ENCODE measurements at regions not wholly inside any gene's neighbourhood (a gene's known extent, or its start where the extent isn't known, plus 50 kb on each side); places are given as distances from the start of the nearest gene placed in this dataset.
"Not testable (repeated sequence)": the region's sequence is repeated elsewhere in the genome, so short reads cannot be mapped to it uniquely, and the experiment has no call there.

DNA sequence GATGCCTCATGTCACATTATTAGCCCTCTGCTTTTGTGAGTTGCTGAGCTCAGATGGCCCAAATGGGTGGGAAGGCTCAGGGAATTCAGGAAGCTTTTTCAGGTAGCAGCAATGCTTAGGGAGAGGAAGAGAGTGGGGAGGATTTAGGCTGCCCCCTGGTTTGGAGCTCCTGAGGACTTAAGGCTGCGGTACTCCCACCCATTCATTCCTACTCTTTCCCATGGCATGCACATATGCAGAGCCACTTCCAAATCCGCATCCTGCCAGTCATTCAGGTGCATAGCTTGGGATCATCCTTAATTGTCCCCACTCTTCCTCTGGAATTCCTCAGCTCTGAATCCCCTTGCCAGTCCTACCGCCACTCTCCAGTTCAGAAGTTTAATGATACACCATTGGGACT lies 343.1 kb upstream of the FRG2C start:
- ChIA-PET CTCF (no interaction called here), RAD21 (ENCODE audit: unreplicated experiment) (no interaction called here), SMC1A (ENCODE audit: uncharacterized antibody, unreplicated experiment) (no interaction called here), POLR2A (no interaction called here)
- no peaks in the 10 kb centered on the region for H4K20me1 ChIP-seq (ENCODE audit: control insufficient read depth, insufficient read depth)
- no peak overlapping the region for H2AFZ ChIP-seq (ENCODE audit: control insufficient read depth, low read depth, low read length)
- no peak overlapping the region for H3K27ac ChIP-seq (ENCODE audit: control insufficient read depth, insufficient read depth)
- no peak overlapping the region for H3K4me2 ChIP-seq (ENCODE audit: control insufficient read depth, insufficient read depth)
- ATAC-seq (no peak), DNase-seq (ENCODE audit: low read depth, low spot score) (no peak), FAIRE-seq (no peak)
- intact Hi-C loops (cut with micrococcal nuclease; ENCODE audit: unreplicated experiment) = no loop called here
- H3K4me1 ChIP-seq (ENCODE audit: control insufficient read depth, insufficient read depth, low read length) = no peaks in the 10 kb centered on the region
- WGBS (ENCODE audit: insufficient coverage, insufficient replicate concordance, low lambda C conversion rate, missing lambda C conversion rate) = 56% methylated on average over 3 of the region's 3 CpGs
- H3K9me3 ChIP-seq (replicated peaks; ENCODE audit: control insufficient read depth, insufficient read depth, low read length) = no peaks in the 10 kb centered on the region
- no peaks in the 10 kb centered on the region for H3K27me3 ChIP-seq (replicated peaks in 1 of 2; ENCODE audit: control insufficient read depth in 2 of 2, insufficient read depth in 2 of 2, low read length in 1 of 2)
- BruUV-seq (replicated peaks) = no TSS peak
- in situ Hi-C loops (cut with MboI) = no loop called here
- no peak overlapping the region for H3K9ac ChIP-seq (ENCODE audit: control insufficient read depth, insufficient read depth, low read length)
- no peaks in the 10 kb centered on the region for H3K79me2 ChIP-seq (ENCODE audit: control insufficient read depth, insufficient read depth, low read length)
- H3K36me3 ChIP-seq (ENCODE audit: control insufficient read depth in 2 of 2, insufficient read depth in 2 of 2, low read length in 1 of 2) = no peaks in the 10 kb centered on the region
- TF ChIP-seq YY1 (IDR thresholded peaks at IDR 0.05; ENCODE audit: low read depth, low read length) (no peak), RUNX3 (IDR thresholded peaks at IDR 0.05; ENCODE audit: low read length) (no peak), MAX (IDR thresholded peaks at IDR 0.05; ENCODE audit: low read depth, low read length) (no peak), MEF2A (IDR thresholded peaks at IDR 0.05; ENCODE audit: insufficient read depth, low read depth, low read length) (no peak), RFX5 (IDR thresholded peaks at IDR 0.05; ENCODE audit: low read depth, low read length) (no peak), SMAD5 (IDR thresholded peaks at IDR 0.05; ENCODE audit: low read depth) (no peak), JUNB (IDR thresholded peaks at IDR 0.05) (no peak), HDAC6 (IDR thresholded peaks at IDR 0.05; ENCODE audit: unreplicated experiment) (no peak), NFXL1 (IDR thresholded peaks at IDR 0.05; ENCODE audit: borderline replicate concordance) (no peak), SREBF2 (IDR thresholded peaks at IDR 0.05; ENCODE audit: low read length) (no peak), MTA3 (IDR thresholded peaks at IDR 0.05; ENCODE audit: borderline replicate concordance, low read length) (no peak)
- TF ChIP-seq, protein P1, sequence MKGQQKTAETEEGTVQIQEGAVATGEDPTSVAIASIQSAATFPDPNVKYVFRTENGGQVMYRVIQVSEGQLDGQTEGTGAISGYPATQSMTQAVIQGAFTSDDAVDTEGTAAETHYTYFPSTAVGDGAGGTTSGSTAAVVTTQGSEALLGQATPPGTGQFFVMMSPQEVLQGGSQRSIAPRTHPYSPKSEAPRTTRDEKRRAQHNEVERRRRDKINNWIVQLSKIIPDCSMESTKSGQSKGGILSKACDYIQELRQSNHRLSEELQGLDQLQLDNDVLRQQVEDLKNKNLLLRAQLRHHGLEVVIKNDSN (IDR thresholded peaks at IDR 0.05; ENCODE audit: borderline replicate concordance, extremely low read length, insufficient read depth, low read depth, low read length) = no peak
- TF ChIP-seq, protein P2, sequence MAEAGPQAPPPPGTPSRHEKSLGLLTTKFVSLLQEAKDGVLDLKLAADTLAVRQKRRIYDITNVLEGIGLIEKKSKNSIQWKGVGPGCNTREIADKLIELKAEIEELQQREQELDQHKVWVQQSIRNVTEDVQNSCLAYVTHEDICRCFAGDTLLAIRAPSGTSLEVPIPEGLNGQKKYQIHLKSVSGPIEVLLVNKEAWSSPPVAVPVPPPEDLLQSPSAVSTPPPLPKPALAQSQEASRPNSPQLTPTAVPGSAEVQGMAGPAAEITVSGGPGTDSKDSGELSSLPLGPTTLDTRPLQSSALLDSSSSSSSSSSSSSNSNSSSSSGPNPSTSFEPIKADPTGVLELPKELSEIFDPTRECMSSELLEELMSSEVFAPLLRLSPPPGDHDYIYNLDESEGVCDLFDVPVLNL (IDR thresholded peaks at IDR 0.05; ENCODE audit: low read depth, low read length) = no peak
- H3K4me3 ChIP-seq = no peak overlapping the region

DNA sequence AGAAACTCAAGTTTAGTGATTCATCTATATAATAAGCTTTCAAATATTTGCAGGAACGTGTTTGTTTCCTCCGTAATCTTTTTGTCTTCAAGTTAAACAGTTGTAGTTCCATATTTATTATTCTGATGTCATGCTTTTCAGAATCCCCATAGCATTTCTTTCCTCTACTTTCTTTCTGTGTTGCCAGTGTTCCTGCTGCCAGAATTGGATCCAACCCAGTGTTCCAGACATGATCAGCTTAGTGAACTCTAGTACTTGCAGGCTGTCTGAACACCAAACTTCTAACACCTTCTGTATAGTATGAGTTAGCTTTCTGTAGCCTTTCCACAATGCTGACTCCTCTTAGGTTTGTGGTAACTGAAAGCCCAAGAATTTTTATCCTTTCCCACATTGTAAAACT lies 340.2 kb upstream of the FRG2C start:
- BruUV-seq (replicated peaks); H3K36me3 ChIP-seq (ENCODE audit: control insufficient read depth in 2 of 2, insufficient read depth in 2 of 2, low read length in 1 of 2): not testable (repeated sequence)

More for the DNA sequence above, 340.2 kb upstream of the FRG2C start:
- DNase-seq (ENCODE audit: low read depth, low spot score); H2AFZ ChIP-seq (ENCODE audit: control insufficient read depth, low read depth, low read length); H3K27ac ChIP-seq (ENCODE audit: control insufficient read depth, insufficient read depth); H3K9ac ChIP-seq (ENCODE audit: control insufficient read depth, insufficient read depth, low read length); SMC1A ChIA-PET (ENCODE audit: uncharacterized antibody, unreplicated experiment); intact Hi-C loops (cut with micrococcal nuclease; ENCODE audit: unreplicated experiment); H3K79me2 ChIP-seq (ENCODE audit: control insufficient read depth, insufficient read depth, low read length); H3K27me3 ChIP-seq (replicated peaks in 1 of 2; ENCODE audit: control insufficient read depth in 2 of 2, insufficient read depth in 2 of 2, low read length in 1 of 2); H4K20me1 ChIP-seq (ENCODE audit: control insufficient read depth, insufficient read depth); in situ Hi-C loops (cut with MboI); H3K4me3 ChIP-seq; RAD21 ChIA-PET (ENCODE audit: unreplicated experiment); CTCF ChIA-PET; POLR2A ChIA-PET; H3K4me1 ChIP-seq (ENCODE audit: control insufficient read depth, insufficient read depth, low read length); FAIRE-seq; H3K9me3 ChIP-seq (replicated peaks; ENCODE audit: control insufficient read depth, insufficient read depth, low read length); H3K4me2 ChIP-seq (ENCODE audit: control insufficient read depth, insufficient read depth); ATAC-seq: not testable (repeated sequence)
- WGBS (ENCODE audit: insufficient coverage, insufficient replicate concordance, low lambda C conversion rate, missing lambda C conversion rate) = 46% methylated on average over 2 of the region's 2 CpGs

Data from GM12878 (cell line).